Spleen (tissue), 7 donors: ENCODE measurements at regions not wholly inside any gene's neighbourhood (a gene's known extent, or its start where the extent isn't known, plus 50 kb on each side); places are given as distances from the start of the nearest gene placed in this dataset.

Experiments
- POLR2A ChIP-seq, 3 donors: fragments of 450-650 bp; IDR thresholded peaks; one replicate each; pipeline ENCODE4 v1.5.1; 2017; ENCODE audit warnings: antibody characterized with exemption in 3 of 3, mild to moderate bottlenecking in 1 of 3
- TF ChIP-seq, protein P1 (sequence below), 11 experiments: fragments of 200-600 bp in 7 of 11; fragments of 450-650 bp in 4 of 11; sonication (generic) in 4 of 11; IDR thresholded peaks in 8 of 11; conservative IDR thresholded peaks in 3 of 11; 1 replicate in 7 of 11; 2 replicates in 4 of 11; pipeline versions ENCODE4 v1.4.0 to v1.8.0; 2016 to 2021; ENCODE audit warnings: antibody characterized with exemption in 11 of 11, inconsistent platforms in 4 of 11, mild to moderate bottlenecking in 1 of 11
- donor health status: DM: no; HTN: no; CAD: no; lungs with moderate emphysema.
- donor health status: DM: no; HTN: no; CAD: no.
- donor health status: DM: no; HTN: no; CAD: no.

DNA sequence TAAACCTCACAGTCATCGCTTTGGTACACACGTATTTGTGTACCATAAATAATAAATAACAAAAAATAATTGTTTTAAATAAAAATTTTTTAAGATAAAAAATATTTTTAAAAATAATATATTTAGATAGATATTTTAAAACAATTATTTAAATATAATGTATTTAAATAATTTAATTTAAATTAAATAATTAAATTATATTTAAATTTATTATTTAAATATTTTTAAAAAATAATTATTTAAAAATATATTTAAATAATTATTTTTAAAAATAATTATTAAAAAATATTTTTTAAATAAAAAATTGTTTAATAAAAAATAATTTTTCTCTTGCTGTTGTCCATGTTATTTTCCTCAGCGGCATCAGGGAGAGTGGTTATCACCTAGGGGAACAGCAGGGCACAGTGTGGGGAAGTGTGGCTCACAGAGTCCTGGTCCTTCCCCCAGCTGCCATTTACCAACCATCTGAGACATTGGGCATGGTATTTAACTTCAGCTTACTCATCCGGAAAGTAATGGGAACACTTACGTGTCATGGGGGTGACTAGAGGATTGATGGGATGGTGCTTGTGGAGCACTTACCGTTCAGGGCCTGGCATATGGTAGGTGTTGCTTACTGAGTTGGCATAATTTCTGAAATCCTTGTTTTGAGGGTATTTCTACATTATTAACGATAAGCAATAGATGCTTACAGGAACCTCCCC lies 92.9 kb upstream of the TSPAN2 start:
- TF ChIP-seq, protein P1, sequence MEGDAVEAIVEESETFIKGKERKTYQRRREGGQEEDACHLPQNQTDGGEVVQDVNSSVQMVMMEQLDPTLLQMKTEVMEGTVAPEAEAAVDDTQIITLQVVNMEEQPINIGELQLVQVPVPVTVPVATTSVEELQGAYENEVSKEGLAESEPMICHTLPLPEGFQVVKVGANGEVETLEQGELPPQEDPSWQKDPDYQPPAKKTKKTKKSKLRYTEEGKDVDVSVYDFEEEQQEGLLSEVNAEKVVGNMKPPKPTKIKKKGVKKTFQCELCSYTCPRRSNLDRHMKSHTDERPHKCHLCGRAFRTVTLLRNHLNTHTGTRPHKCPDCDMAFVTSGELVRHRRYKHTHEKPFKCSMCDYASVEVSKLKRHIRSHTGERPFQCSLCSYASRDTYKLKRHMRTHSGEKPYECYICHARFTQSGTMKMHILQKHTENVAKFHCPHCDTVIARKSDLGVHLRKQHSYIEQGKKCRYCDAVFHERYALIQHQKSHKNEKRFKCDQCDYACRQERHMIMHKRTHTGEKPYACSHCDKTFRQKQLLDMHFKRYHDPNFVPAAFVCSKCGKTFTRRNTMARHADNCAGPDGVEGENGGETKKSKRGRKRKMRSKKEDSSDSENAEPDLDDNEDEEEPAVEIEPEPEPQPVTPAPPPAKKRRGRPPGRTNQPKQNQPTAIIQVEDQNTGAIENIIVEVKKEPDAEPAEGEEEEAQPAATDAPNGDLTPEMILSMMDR (IDR thresholded peaks at IDR 0.05 in 8 of 11, conservative IDR thresholded peaks at IDR 0.05 in 3 of 11) = no peak
- no peak for TF ChIP-seq POLR2A (IDR thresholded peaks at IDR 0.05)
